Kidney (tissue), 13 donors: ENCODE measurements at regions not wholly inside any gene's neighbourhood (a gene's known extent, or its start where the extent isn't known, plus 50 kb on each side); places are given as distances from the start of the nearest gene placed in this dataset.

Experiments
- DNase-seq, 5 donors: peaks; one replicate each; pipeline ENCODE4 v3.0.0-alpha.2; 2013 to 2020
- FAIRE-seq: peaks from 2 replicates; lab custom pipeline; 2012; peaks lifted over from hg19 to GRCh38; lab: Jason Lieb, UNC
- H3K27ac ChIP-seq, 2 donors: one replicate each; pipeline ENCODE4 v1.7.0; 2013; ENCODE audit warnings: low read depth in 2 of 2, low read length in 2 of 2, inconsistent platforms in 1 of 2
- H3K27me3 ChIP-seq: one replicate; pipeline ENCODE4 v1.7.1; 2013; ENCODE audit warnings: low read length, inconsistent platforms; ENCODE audit not compliant: control insufficient read depth, insufficient read depth
- H3K36me3 ChIP-seq, 3 donors: one replicate each; pipeline versions ENCODE4 v1.7.0 to v1.7.1; 2013; ENCODE audit warnings: low read length in 3 of 3, control low read depth in 1 of 3, inconsistent platforms in 1 of 3; ENCODE audit not compliant: insufficient read depth in 3 of 3, control insufficient read depth in 2 of 3
- H3K4me1 ChIP-seq, 3 donors: one replicate each; pipeline versions ENCODE4 v1.7.0 to v1.7.1; 2013; ENCODE audit warnings: low read length in 3 of 3, inconsistent platforms in 1 of 3, low read depth in 1 of 3; ENCODE audit not compliant: control insufficient read depth in 2 of 3, insufficient read depth in 2 of 3
- H3K4me3 ChIP-seq, 3 donors: one replicate each; pipeline versions ENCODE4 v1.7.0 to v1.8.1; 2013; ENCODE audit warnings: low read length in 3 of 3, control low read depth in 1 of 3, inconsistent platforms in 1 of 3
- H3K9ac ChIP-seq, 3 donors: one replicate each; pipeline versions ENCODE4 v1.7.0 to v1.7.1; 2013; ENCODE audit warnings: low read length in 3 of 3, control low read depth in 1 of 3, inconsistent platforms in 1 of 3
- H3K9me3 ChIP-seq, 3 donors: one replicate each; pipeline versions ENCODE4 v1.7.0 to v1.7.1; 2013; ENCODE audit warnings: low read length in 3 of 3, control low read depth in 1 of 3, inconsistent platforms in 1 of 3; ENCODE audit not compliant: control insufficient read depth in 2 of 3, insufficient read depth in 1 of 3
- intact Hi-C: fragments of 100-400 bp; cut with DNase I; formaldehyde crosslinking; loops from one replicate; pipeline ENCODE4 v1.11.1; 2022
- TF ChIP-seq, protein P1 (sequence below): IDR thresholded peaks from 3 replicates; pipeline ENCODE4 v1.5.1; 2012; ENCODE audit warnings: mild to moderate bottlenecking, moderate library complexity, borderline replicate concordance; ENCODE audit not compliant: insufficient read depth; ENCODE audit errors: extremely low read depth
- donor health status: control.
- donor health status: control.
- donor health status: control.
- donor health status: control.
- donor health status: control.
- donor health status: DM: yes; HTN: yes; CAD: no.
- donor health status: Normal renal cell carcinoma (clear cell type).

DNA sequence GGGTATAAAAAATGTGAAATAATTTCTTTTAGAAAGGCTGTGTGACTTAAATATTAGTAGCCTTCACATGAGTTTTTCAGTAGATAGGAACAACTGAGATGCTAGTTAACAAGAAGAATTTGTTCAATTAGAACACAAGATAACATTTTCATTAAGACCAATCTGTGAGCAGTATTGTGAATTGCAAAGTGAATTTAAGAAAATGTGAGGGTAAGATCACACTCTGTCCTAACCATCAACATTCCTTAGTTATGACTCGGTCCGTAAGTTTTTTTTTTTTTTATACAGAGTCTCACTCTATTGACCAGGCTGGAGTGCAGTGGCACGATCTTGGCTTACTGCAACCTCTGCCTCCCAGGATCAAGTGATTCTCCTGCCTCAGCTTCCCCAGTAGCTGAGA is 180.2 kb upstream of the EGFLAM start:
- TF ChIP-seq, protein P1, sequence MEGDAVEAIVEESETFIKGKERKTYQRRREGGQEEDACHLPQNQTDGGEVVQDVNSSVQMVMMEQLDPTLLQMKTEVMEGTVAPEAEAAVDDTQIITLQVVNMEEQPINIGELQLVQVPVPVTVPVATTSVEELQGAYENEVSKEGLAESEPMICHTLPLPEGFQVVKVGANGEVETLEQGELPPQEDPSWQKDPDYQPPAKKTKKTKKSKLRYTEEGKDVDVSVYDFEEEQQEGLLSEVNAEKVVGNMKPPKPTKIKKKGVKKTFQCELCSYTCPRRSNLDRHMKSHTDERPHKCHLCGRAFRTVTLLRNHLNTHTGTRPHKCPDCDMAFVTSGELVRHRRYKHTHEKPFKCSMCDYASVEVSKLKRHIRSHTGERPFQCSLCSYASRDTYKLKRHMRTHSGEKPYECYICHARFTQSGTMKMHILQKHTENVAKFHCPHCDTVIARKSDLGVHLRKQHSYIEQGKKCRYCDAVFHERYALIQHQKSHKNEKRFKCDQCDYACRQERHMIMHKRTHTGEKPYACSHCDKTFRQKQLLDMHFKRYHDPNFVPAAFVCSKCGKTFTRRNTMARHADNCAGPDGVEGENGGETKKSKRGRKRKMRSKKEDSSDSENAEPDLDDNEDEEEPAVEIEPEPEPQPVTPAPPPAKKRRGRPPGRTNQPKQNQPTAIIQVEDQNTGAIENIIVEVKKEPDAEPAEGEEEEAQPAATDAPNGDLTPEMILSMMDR: no peak
- Histone ChIP-seq H3K27me3 (no peaks in the 10 kb centered on the region), H3K9ac (no peak overlapping the region), H3K36me3 (no peaks in the 10 kb centered on the region), H3K4me1 (no peaks in the 10 kb centered on the region), H3K9me3 (peaks cover 0 to 2% (median 0%) of the 10 kb centered on the region in 3 donors), H3K4me3 (no peak overlapping the region), H3K27ac (no peak overlapping the region)
- DNase-seq (no peak), FAIRE-seq (no peak)
- intact Hi-C loops: no loop called here

DNA sequence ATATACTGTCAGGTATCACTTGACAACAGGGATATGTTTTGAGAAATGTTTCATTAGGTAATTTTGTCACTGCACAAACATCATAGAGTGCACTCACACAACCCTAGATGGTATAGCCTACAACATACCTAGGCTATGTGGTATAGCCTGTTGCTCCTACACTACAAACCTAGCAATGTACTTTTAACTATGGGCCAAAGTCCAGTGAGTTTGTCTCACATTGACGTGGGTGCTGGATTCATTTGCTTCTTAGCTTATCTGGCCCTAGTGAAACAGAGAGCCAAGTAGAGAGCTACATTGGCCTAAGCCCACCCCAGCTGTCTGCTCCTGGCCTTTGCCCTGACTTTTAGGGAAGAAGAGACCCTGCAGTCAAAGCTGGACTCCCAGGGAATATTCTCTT is 180.7 kb upstream of the EGFLAM start:
- Histone ChIP-seq H3K27me3 (no peaks in the 10 kb centered on the region), H3K27ac (no peak overlapping the region), H3K36me3 (no peaks in the 10 kb centered on the region), H3K4me1 (peaks cover 0 to under 1% (median 0%) of the 10 kb centered on the region in 3 donors), H3K9me3 (peaks cover 0 to 2% (median 0%) of the 10 kb centered on the region in 3 donors), H3K4me3 (no peak overlapping the region), H3K9ac (no peak overlapping the region)
- intact Hi-C loops: no loop called here
- FAIRE-seq (no peak), DNase-seq (no peak)
- TF ChIP-seq, protein P1: no peak

DNA sequence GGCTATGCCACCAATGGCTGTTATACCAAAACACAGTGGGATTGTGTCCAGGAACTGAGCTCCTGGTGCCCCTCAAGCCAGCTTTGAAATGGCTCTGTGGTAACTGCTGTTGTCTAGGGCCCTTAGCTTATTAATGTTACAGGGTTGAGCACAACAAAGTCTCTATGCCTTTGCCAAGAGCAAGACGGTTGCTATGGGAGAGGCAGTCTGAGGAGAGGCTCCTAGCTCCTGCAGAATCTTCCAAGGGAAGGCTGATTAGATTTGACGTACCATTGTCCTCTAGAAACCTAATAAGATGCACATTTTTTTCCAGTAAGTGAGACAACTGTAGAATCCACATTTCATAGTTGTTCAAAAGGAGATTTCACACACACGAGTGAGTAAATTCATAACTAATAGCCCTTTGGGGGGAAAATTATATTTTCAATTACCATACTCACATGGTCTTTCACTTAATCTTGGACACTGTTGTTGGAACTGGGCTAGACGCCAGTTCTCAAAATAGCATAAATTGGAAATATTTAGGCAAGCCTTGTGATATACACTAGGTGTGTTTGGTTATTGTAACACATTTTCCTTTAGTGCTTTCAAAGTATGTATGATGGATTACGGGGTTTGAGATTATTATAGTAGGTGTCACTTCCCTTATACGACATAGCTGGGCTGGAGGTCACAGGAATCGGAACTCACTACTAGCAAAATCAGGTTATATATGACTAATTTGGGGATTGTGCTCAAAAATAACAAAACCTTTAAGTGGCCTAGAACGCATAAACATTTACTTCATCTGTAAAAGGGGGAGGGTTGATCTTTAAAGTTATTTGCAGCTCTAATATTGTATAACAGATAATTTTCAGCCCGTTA is 186.3 kb upstream of the EGFLAM start:
- DNase-seq (peak in 1 of 5 donors; percentile 29), FAIRE-seq (no peak)
- Histone ChIP-seq H3K9ac (no peak overlapping the region), H3K4me1 (peaks cover 0 to 3% (median 0%) of the 10 kb centered on the region in 3 donors), H3K27ac (no peak overlapping the region), H3K27me3 (no peaks in the 10 kb centered on the region), H3K36me3 (no peaks in the 10 kb centered on the region), H3K4me3 (no peak overlapping the region), H3K9me3 (no peaks in the 10 kb centered on the region)
- intact Hi-C loops: no loop called here
- TF ChIP-seq, protein P1: no peak
